ENCODE measurements at regions not wholly inside any gene's neighbourhood (a gene's known extent, or its start where the extent isn't known, plus 50 kb on each side); places are given as distances from the start of the nearest gene placed in this dataset.

GRCh38 chr6:166237617-166238016 is 70.0 kb upstream of the TBXT start:
- no peak for TF ChIP-seq POLR2AphosphoS5 (IDR thresholded peaks at IDR 0.05; ENCODE audit: borderline replicate concordance, low read depth, low read length)
- no peak for TF ChIP-seq EZH2 (IDR thresholded peaks at IDR 0.05)

All from SK-N-MC (cell line).